ENCODE measurements at regions not wholly inside any gene's neighbourhood (a gene's known extent, or its start where the extent isn't known, plus 50 kb on each side); places are given as distances from the start of the nearest gene placed in this dataset.
"Not testable (repeated sequence)": the region's sequence is repeated elsewhere in the genome, so short reads cannot be mapped to it uniquely, and the experiment has no call there.

DNA sequence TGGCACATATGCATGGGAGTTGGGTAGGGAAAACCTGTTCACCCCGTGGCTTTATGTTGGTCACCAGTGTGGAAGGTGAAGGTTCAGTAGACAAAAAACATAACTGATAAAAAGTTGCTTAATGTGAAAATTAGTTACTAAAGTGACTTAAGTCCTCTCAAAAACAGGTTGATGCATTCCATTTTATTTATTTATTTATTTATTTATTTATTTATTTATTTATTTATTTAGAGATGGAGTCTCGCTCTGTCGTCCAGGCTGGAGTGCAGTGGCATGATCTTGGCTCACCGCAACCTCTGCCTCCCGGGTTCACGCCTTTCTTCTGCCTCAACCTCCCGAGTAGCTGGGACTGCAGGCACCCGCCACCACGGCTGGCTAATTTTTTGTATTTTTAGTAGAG, 541.0 kb downstream of the DCDC2C start:
- intact Hi-C loops (cut with micrococcal nuclease): not testable (repeated sequence)

- intact Hi-C loops (cut with micrococcal nuclease): no loop called here
These were observed 543.2 kb downstream of the DCDC2C start for GRCh38 chr2:4246364-4247131.

DNA sequence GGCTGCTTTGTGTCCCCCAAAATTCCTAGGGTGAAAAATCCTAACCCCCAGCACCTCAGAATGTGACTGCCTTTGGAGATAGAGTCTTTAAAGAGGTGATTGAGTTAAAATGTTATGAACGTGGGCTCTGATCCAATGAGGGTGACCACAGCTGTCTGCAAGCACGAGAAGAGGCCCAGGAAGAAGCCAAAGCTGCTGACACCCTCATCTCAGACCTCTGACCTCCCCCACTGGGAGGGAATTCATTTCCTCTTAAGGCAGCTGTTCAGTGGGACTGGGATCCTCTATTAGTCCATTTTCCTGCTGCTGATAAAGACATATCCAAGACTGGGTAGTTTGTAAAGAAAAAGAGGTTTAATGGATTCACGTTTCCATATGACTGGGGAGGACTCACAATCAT, 544.4 kb downstream of the DCDC2C start:
- intact Hi-C loops (cut with micrococcal nuclease): no loop called here

- intact Hi-C loops (cut with micrococcal nuclease): no loop called here
These were observed 552.1 kb downstream of the DCDC2C start for GRCh38 chr2:4255491-4255890.

GRCh38 chr2:4256351-4256750, 553.0 kb downstream of the DCDC2C start:
- intact Hi-C loops (cut with micrococcal nuclease): no loop called here

GRCh38 chr2:4258563-4258962, 555.2 kb downstream of the DCDC2C start:
- intact Hi-C loops (cut with micrococcal nuclease): no loop called here

GRCh38 chr2:4265936-4266335, 562.6 kb downstream of the DCDC2C start:
- intact Hi-C loops (cut with micrococcal nuclease): no loop called here

DNA sequence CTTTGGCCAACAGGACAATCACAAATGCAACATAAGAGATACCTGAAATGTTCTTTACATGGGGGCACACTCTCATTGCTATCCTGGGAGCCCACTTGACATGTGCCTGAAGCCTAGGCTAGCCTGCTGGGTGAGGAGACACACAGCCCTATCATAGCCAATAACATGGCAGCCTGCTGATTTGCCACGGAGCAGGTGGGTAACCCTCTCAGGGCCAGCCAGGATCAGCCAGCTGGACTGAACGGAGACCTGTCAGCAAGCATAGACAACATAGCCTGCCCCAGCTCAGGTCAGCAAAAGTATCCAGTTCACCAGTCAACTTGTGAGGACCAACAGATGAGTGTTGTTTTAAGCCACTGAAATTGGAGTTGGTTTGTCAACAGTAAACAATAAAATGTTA, 566.5 kb downstream of the DCDC2C start:
- intact Hi-C loops (cut with micrococcal nuclease): no loop called here

DNA sequence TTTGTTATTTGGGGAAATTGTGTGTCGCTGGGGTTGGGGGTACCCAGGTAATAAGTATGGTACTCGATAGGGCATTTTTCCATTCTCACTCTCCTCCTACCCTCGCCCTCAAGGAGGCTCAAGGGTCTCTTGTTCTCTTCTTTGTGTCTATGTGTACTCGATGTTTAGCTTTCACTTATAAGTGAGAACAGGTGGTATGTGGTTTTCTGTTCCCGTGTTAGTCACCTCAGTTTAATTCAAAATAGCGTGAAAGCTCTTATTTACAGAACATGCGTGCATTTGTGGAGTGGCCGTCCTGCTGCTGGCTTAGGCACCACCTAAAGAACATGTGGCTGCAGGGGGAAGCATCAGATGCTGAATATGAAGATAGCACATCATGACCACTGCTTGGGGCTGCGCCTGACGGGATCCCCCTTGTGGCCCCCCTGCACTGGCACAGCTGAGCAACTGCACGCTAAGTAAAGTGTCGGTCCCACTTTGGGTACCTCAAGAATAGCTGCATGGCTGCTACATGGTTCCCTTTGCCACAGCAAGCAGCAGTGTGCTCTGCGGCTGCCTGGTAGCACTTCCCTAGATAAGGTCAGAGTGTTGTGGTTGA, 569.0 kb downstream of the DCDC2C start:
- intact Hi-C loops (cut with micrococcal nuclease): no loop called here

DNA sequence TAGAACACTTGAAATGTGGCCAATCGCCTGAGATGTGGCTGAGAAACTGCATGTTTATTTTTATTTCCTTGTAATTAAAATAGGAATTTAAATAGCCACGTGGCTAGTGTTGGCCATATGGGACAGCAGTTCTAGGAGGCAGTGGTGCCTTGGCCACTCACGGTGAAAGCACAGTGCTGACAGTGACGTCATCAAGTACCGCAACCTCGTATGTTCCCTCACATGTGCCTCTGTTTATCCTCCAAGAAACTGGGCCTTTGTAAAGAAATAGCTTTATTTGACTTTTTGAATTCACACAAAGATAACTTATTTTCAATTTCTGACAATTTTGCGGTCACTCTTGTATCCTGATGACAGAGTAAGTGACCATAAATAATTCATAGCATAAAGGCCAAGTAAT, 575.0 kb downstream of the DCDC2C start:
- intact Hi-C loops (cut with micrococcal nuclease): no loop called here

DNA sequence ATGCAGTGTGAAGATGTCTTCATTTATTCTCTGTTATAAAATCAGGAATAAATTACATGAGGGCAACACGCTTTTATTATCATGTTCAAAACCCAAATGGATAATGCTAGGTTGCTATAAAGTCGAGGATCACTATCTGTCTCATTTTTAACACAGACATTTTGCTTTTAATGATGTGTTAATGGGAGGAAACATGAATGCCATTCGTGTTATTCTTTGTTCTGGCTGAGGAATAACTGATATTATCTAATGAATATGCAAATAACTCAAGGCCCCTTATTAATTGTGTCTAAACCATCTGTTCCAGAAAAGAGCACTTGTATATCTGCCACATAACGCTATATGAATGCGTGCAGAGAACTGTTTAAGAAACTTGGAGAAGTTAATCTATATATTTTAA, 576.1 kb downstream of the DCDC2C start:
- intact Hi-C loops (cut with micrococcal nuclease): no loop called here

DNA sequence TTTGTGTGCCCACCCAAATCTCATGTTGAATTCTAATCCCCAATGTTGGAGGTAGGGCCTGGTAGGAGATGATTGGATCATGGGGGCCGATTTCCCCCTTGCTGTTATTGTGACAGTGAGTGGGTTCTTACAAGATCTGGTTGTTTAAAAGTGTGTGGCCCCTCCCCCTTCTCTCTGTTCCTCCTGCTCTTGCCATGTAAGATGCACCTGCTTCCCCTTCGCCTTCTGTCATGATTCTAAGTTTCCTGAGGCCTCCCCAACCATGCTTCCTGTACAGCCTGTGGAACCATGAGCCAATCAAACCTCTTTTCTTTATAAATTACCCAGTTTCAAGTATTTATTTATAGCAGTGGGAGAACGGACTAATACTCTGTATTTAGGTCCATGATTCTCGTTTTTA, 588.1 kb downstream of the DCDC2C start:
- intact Hi-C loops (cut with micrococcal nuclease): no loop called here

- intact Hi-C loops (cut with micrococcal nuclease): no loop called here
These were observed 592.3 kb downstream of the DCDC2C start for GRCh38 chr2:4295680-4296079.

GRCh38 chr2:4300616-4301015, 597.2 kb downstream of the DCDC2C start:
- intact Hi-C loops (cut with micrococcal nuclease): no loop called here

DNA sequence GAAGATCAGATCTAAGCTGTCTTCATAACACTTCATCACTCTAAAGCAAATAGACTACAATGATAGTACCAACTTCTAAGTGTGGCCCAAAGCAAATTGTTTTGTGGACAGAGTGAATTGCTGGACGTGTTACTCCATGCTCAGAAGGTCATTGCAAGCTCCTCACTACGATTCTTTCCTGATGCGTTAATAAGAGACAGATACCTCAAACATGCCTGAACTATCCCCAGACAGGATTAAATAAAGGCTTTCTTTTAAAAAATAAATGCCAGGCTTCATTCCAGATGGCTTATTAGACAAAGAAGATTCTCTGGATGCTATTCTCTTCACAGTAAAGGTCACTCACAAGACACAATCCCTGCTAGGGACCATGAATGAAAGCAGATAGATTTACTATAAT, 621.2 kb downstream of the DCDC2C start:
- intact Hi-C loops (cut with micrococcal nuclease): no loop called here

- intact Hi-C loops (cut with micrococcal nuclease): no loop called here
These were observed 633.5 kb downstream of the DCDC2C start for GRCh38 chr2:4336864-4337263.

DNA sequence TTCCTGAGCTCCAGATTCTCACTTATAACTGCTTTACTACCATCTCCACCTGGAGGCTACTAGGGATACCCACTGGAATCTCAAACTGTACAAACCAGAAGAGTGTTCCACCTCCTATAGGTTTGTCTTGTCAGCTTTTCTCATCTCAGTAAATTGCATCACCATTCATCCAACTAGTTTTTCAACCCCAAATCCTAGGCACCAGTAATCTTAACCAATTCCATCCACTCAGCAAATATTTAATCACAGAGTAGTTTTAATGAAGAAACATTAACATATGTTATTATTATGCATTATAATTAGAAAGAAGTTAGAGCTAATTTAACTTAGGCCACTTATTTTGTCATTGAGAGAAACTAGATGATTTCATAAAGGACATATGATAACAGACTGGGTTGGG, 635.0 kb downstream of the DCDC2C start:
- intact Hi-C loops (cut with micrococcal nuclease): no loop called here

DNA sequence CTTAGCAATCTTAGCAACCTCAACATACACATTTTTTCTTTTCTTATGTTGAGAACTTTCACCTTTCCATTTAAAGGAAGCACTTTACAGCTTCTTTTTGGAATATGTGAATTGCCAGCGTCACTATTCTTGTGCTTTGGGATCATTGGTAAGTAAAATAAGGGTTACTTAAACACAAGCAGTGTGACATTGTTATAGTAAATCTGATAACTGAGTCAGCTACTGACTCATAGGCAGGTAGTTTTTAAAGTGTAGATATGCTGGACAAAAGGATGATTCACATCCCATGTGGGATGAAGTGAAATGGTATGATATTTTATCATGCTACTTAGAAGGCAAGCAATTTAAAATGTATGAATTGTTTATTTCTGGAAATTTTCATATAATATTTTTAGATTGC, 637.2 kb downstream of the DCDC2C start:
- intact Hi-C loops (cut with micrococcal nuclease): no loop called here

DNA sequence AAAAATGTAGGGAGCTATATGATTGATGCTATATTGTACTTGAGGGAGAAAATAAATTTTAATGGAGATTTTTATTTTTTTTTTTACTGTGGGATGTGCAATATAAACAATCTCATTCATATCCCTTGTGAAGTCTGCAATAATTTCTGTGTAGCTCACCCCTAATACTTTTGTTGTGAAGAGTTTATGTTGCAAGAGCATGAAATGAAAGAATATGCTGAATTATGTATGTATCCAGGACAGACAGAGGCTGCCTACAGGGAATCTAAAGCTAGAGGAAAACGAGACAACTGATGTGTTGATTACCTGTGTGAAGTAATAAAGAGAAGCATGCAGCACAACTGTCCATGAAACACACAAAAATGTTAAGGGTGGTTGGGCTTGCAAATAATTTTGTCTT, 643.3 kb downstream of the DCDC2C start:
- intact Hi-C loops (cut with micrococcal nuclease): no loop called here

- intact Hi-C loops (cut with micrococcal nuclease): no loop called here
These were observed 650.3 kb downstream of the DCDC2C start for GRCh38 chr2:4353668-4354067.

DNA sequence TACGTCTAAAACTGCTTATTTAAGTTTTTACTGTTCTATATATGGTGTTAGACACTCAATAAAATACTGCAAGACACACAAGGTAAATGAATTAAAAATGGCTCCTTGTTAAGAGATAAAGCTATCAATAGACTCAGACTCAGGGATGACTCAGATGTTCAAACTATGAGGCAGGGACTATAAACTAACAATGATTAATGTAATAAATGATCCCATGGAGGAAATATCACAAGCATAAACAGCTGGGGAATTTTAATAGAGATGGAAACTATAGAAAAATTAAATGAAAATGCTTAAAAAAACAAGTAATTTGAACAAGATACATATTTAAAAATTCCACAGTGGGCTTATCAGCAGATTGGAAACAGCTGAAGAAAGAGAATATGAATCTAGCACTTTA, 650.8 kb downstream of the DCDC2C start:
- intact Hi-C loops (cut with micrococcal nuclease): no loop called here

DNA sequence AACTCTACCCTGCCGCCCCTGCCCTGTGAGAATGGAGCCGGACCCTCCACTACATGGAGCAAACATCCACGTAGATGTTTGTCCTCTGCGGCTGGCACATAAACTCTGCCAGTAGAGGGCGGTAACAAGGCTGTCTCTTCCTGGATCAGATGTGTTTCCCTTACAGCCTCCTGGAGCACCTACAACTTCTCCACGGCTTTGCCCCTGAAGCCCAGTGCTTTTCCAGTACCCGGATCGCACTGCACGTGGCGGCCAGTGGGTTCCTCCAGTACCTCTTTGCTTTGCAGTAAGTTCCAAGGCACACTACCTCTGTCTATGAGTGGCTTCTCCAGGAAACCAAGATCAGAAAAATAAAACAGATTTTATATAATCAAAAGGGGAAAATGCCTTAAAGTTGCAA, 651.3 kb downstream of the DCDC2C start:
- intact Hi-C loops (cut with micrococcal nuclease): no loop called here

- intact Hi-C loops (cut with micrococcal nuclease): no loop called here
These were observed 652.7 kb downstream of the DCDC2C start for GRCh38 chr2:4356109-4356508.
